Sigmoid colon (tissue), 6 donors: ENCODE measurements at regions not wholly inside any gene's neighbourhood (a gene's known extent, or its start where the extent isn't known, plus 50 kb on each side); places are given as distances from the start of the nearest gene placed in this dataset.

Source experiments
- DNase-seq: peaks from one replicate; pipeline ENCODE4 v3.0.0-alpha.2; 2019
- H3K27ac ChIP-seq, 4 donors: fragments of 200-600 bp; sonication (generic); one replicate each; pipeline ENCODE4 v1.5.1; 2016 to 2019; ENCODE audit warnings: mild to moderate bottlenecking in 1 of 4
- H3K27me3 ChIP-seq, 3 donors: fragments of 200-600 bp; sonication (generic); one replicate each; pipeline ENCODE4 v1.5.1; 2019; ENCODE audit warnings: mild to moderate bottlenecking in 1 of 3
- H3K36me3 ChIP-seq, 4 donors: fragments of 200-600 bp; sonication (generic); one replicate each; pipeline ENCODE4 v1.5.1; 2016 to 2019
- H3K4me1 ChIP-seq, 4 donors: fragments of 200-600 bp; sonication (generic); one replicate each; pipeline ENCODE4 v1.5.1; 2017 to 2019
- H3K4me3 ChIP-seq, 4 donors: fragments of 200-600 bp; sonication (generic); one replicate each; pipeline ENCODE4 v1.5.1; 2017 to 2019; ENCODE audit warnings: mild to moderate bottlenecking in 2 of 4, moderate library complexity in 1 of 4
- H3K9me3 ChIP-seq, 4 donors: fragments of 200-600 bp in 3 of 4; sonication (generic) in 3 of 4; one replicate each; pipeline versions ENCODE4 v1.5.1 to v1.6.1; 2013 to 2019
- CTCF ChIP-seq, 4 experiments: fragments of 450-650 bp in 3 of 4; fragments of 200-600 bp in 1 of 4; IDR thresholded peaks; one replicate each; pipeline ENCODE4 v1.5.1; 2016 to 2019; ENCODE audit warnings: antibody characterized with exemption in 4 of 4, mild to moderate bottlenecking in 3 of 4, moderate library complexity in 2 of 4
- EP300 ChIP-seq, 4 donors: sonication (generic); formaldehyde crosslinking; IDR thresholded peaks; one replicate each; pipeline ENCODE4 v1.6.1; 2017; ENCODE audit warnings: antibody characterized with exemption in 4 of 4
- POLR2A ChIP-seq, 2 donors: fragments of 450-650 bp; IDR thresholded peaks; one replicate each; pipeline ENCODE4 v1.6.1; 2016; ENCODE audit warnings: antibody characterized with exemption in 2 of 2, mild to moderate bottlenecking in 2 of 2, moderate library complexity in 2 of 2
- POLR2AphosphoS5 ChIP-seq, 4 donors: sonication (generic); formaldehyde crosslinking; IDR thresholded peaks; one replicate each; pipeline ENCODE4 v1.6.1; 2017; ENCODE audit warnings: antibody characterized with exemption in 4 of 4
- WGBS, 2 donors: extraction: QIAGEN DNeasy Blood & Tissue Kit; methylation state at CpG; one replicate each; pipeline ENCODE4 v1.1.7; 2013; 5-methylcytosine and 5-hydroxymethylcytosine counted together
- intact Hi-C: fragments of 100-400 bp; cut with DNase I; formaldehyde crosslinking; loops from one replicate; pipeline ENCODE4 v1.15.1; 2023
- donor health status: healthy with polysubstance abuse.
- donor health status: healthy.

DNA sequence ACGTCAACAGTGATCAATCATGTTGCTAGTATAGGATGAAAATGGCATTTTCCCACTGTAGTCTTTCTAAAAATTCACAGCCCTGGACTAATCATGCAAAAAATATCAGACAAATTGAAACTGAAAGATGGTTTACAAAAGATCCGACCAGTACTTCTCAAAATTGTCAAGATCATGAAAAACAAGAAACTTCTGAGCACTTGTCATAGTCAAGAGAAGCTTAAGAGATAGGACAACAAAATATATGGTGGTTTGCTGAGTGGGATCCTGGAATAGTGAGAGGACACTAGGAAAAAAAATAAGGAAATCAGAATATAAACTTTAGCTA, 101.1 kb downstream of the NAA11 start:
- Histone ChIP-seq H3K4me3 (no peak overlapping the region), H3K27ac (no peak overlapping the region), H3K9me3 (no peaks in the 10 kb centered on the region), H3K27me3 (no peaks in the 10 kb centered on the region), H3K36me3 (no peaks in the 10 kb centered on the region), H3K4me1 (no peaks in the 10 kb centered on the region)
- intact Hi-C loops = no loop called here
- 71 to 85% methylated on average over 2 of the region's 2 CpGs for WGBS, 2 donors
- TF ChIP-seq EP300 (IDR thresholded peaks at IDR 0.05) = no peak
- no peak for TF ChIP-seq POLR2A (IDR thresholded peaks at IDR 0.05)
- no peak for TF ChIP-seq CTCF (IDR thresholded peaks at IDR 0.05)
- TF ChIP-seq POLR2AphosphoS5 (IDR thresholded peaks at IDR 0.05) = no peak
- no peak for DNase-seq

- intact Hi-C loops = no loop called here
- Histone ChIP-seq H3K36me3 (no peaks in the 10 kb centered on the region), H3K9me3 (no peaks in the 10 kb centered on the region), H3K4me3 (no peak overlapping the region), H3K27me3 (no peaks in the 10 kb centered on the region), H3K4me1 (no peaks in the 10 kb centered on the region), H3K27ac (no peak overlapping the region)
- 87 to 90% methylated on average over 5 of the region's 5 CpGs for WGBS, 2 donors
- DNase-seq = no peak
- TF ChIP-seq POLR2AphosphoS5 (IDR thresholded peaks at IDR 0.05) (no peak), EP300 (IDR thresholded peaks at IDR 0.05) (no peak), POLR2A (IDR thresholded peaks at IDR 0.05) (no peak)
Measured at GRCh38 chr4:79223993-79224776, 101.7 kb downstream of the NAA11 start.

DNA sequence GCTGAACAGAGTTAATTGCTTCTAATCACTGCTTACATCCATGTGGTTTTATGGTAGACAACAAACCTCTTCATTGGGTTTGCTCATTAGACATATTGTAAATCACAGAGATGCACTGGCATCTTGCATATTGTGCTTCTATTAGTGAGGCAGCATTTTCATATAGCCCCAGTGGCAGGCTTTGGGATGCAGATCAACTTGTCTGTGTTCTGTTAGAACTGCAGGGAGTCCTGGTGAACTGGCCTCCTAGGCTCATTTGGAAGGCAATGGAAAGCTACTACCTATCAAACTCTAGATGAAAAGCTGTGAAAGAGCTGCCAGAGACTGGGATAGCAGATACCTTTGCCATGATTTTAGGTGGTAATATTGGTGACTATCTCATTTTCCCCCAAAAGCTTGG, 108.8 kb downstream of the NAA11 start:
- Histone ChIP-seq H3K4me1 (no peaks in the 10 kb centered on the region), H3K27me3 (no peaks in the 10 kb centered on the region), H3K36me3 (no peaks in the 10 kb centered on the region), H3K9me3 (no peaks in the 10 kb centered on the region), H3K27ac (no peak overlapping the region), H3K4me3 (no peak overlapping the region)
- intact Hi-C loops = no loop called here
- no peak for DNase-seq
- TF ChIP-seq POLR2AphosphoS5 (IDR thresholded peaks at IDR 0.05) = no peak
- TF ChIP-seq POLR2A (IDR thresholded peaks at IDR 0.05) = no peak
- TF ChIP-seq EP300 (IDR thresholded peaks at IDR 0.05) = no peak
- TF ChIP-seq CTCF (IDR thresholded peaks at IDR 0.05) = no peak

DNA sequence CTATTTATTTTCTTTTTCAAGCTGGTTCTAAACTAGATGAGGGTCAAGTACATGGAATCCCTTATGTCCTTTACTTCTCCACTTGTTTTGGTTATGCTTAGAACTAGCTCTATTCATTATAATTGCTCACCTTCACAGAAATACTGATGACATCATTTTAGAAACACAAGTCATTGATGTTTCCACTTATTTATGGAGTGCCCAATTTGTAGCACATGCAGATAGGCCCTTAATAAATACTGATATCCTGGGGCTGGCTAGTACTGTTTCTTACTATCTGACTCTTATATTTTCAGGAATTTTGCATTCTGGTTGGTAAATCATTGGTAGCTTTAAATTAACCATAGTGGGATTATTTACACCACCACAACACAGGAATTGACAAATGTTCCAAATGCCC, 112.2 kb downstream of the NAA11 start:
- H3K4me3 ChIP-seq = no peak overlapping the region
- no peaks in the 10 kb centered on the region for H3K9me3 ChIP-seq
- TF ChIP-seq POLR2A (IDR thresholded peaks at IDR 0.05) (no peak), POLR2AphosphoS5 (IDR thresholded peaks at IDR 0.05) (no peak), CTCF (IDR thresholded peaks at IDR 0.05) (no peak), EP300 (IDR thresholded peaks at IDR 0.05) (no peak)
- H3K27ac ChIP-seq = no peak overlapping the region
- H3K4me1 ChIP-seq = peaks cover 0 to 11% (median 5%) of the 10 kb centered on the region in 4 donors
- no peak for DNase-seq
- intact Hi-C loops = no loop called here
- no peaks in the 10 kb centered on the region for H3K27me3 ChIP-seq
- H3K36me3 ChIP-seq = no peaks in the 10 kb centered on the region

- no peak overlapping the region for H3K27ac ChIP-seq
- intact Hi-C loops = no loop called here
- H3K9me3 ChIP-seq = no peaks in the 10 kb centered on the region
- TF ChIP-seq EP300 (IDR thresholded peaks at IDR 0.05) (no peak), CTCF (IDR thresholded peaks at IDR 0.05) (no peak), POLR2AphosphoS5 (IDR thresholded peaks at IDR 0.05) (no peak), POLR2A (IDR thresholded peaks at IDR 0.05) (no peak)
- no peaks in the 10 kb centered on the region for H3K27me3 ChIP-seq
- H3K4me1 ChIP-seq = peaks cover 0 to 11% (median 5%) of the 10 kb centered on the region in 4 donors
- H3K4me3 ChIP-seq = no peak overlapping the region
- no peak for DNase-seq
- no peaks in the 10 kb centered on the region for H3K36me3 ChIP-seq
Measured at GRCh38 chr4:79213010-79213409, 112.9 kb downstream of the NAA11 start.
